RWPE1 (cell line): ENCODE measurements at regions not wholly inside any gene's neighbourhood (a gene's known extent, or its start where the extent isn't known, plus 50 kb on each side); places are given as distances from the start of the nearest gene placed in this dataset.
"Not testable (repeated sequence)": the region's sequence is repeated elsewhere in the genome, so short reads cannot be mapped to it uniquely, and the experiment has no call there.

Experiments used
- CTCF ChIA-PET: fragments of 350-600 bp; sonication (Branson Sonifier 250); formaldehyde crosslinking; extraction: SDS; loops from one replicate; lab custom pipeline; 2021; lab: Yijun Ruan, JAX
- POLR2A ChIA-PET: fragments of 400-600 bp; formaldehyde crosslinking; extraction: SDS; loops from one replicate; lab custom pipeline; 2020; ENCODE audit warnings: antibody characterized with exemption; ENCODE audit not compliant: low non-redundant PET; lab: Yijun Ruan, JAX
- DNase-seq: peaks from one replicate; pipeline ENCODE4 v3.0.0; 2012; ENCODE audit warnings: low spot score
- H3K27ac ChIP-seq: fragments of 450-650 bp; 2 replicates; pipeline ENCODE4 v1.5.1; 2017
- TF ChIP-seq, protein P1 (sequence below): fragments of 450-650 bp; conservative IDR thresholded peaks from 2 replicates; pipeline ENCODE4 v1.5.1; 2017; ENCODE audit warnings: low read depth, mild to moderate bottlenecking

DNA sequence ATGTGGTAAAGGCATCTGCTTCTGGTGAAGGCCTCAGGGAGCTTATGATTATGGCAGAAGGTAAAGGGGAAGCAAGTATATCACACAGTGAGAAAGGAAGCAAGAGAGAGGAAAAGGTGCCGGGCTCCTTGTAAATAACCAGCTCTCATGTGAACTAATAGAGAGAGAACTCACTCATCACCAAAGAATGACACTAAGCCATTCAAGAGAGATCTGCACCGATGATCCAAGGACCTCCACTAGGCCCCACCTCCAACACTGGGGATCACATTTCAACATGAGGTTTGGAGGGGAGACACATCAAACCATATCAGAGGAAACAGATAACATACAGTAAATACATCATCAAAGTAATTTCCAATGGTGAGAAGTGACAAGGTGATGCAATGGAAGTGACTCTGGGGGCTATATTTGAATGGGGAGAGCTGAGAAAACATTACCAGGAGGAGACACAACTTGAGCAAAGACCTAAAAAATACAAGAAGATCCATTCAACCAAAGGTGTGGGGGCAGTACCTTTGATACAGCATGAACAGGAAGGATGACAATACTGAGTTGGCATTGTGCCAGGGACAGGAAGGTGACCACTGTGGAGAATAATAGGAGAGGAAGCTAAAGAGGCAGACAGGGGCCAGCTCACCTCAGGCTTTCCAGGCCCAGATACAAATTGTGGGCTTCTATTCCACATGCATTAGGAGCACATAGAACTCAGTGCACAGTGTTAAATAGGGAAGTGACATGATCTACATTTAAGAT, 134.4 kb upstream of the GRIP1 start:
- DNase-seq = peak; percentile 14
- POLR2A ChIA-PET = no interaction called here
- TF ChIP-seq, protein P1, sequence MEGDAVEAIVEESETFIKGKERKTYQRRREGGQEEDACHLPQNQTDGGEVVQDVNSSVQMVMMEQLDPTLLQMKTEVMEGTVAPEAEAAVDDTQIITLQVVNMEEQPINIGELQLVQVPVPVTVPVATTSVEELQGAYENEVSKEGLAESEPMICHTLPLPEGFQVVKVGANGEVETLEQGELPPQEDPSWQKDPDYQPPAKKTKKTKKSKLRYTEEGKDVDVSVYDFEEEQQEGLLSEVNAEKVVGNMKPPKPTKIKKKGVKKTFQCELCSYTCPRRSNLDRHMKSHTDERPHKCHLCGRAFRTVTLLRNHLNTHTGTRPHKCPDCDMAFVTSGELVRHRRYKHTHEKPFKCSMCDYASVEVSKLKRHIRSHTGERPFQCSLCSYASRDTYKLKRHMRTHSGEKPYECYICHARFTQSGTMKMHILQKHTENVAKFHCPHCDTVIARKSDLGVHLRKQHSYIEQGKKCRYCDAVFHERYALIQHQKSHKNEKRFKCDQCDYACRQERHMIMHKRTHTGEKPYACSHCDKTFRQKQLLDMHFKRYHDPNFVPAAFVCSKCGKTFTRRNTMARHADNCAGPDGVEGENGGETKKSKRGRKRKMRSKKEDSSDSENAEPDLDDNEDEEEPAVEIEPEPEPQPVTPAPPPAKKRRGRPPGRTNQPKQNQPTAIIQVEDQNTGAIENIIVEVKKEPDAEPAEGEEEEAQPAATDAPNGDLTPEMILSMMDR = no peak
- CTCF ChIA-PET = no interaction called here
- no peak overlapping the region for H3K27ac ChIP-seq

DNA sequence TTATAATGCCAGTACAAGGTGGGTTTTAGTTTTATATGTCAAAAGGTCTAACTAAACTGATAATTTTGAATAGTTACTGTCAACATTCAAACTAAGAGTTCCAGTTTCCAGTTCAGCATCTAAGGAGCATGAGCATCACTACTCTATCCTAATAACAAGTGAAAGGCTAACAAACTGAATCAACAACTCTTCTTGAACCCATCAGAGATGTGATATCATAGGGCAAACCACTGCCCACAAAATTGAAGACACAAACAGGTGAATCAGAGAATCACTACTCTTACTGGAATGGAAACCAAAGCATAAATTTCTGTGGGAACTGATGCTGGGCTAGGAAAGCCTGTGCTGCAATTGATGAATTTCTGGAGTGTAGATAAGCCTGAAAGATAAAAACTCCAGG, 140.7 kb upstream of the GRIP1 start:
- ChIA-PET POLR2A (no interaction called here), CTCF (no interaction called here)
- TF ChIP-seq, protein P1 = no peak
- no peak for DNase-seq
- H3K27ac ChIP-seq = no peak overlapping the region

DNA sequence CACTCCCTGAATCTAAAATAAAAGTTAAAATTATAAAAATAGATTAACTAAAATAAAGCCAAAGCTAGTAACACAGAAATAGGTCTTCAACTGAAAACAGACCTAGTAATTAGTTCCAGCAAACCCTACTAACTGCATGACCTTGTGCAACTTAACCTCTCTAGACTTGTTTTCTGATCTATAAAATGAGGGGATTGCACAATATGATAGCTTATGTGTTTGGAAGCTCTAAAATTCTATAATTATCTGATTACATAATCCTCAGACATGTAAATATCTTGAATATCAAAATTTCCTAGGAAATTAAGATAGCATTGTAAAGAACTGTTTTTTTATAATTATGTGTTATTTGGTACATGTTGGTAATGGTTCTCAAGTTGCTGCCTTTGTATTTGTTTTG, 144.1 kb upstream of the GRIP1 start:
- TF ChIP-seq, protein P1 = no peak
- CTCF ChIA-PET = no interaction called here
- DNase-seq = no peak
- no peak overlapping the region for H3K27ac ChIP-seq
- POLR2A ChIA-PET = no interaction called here

DNA sequence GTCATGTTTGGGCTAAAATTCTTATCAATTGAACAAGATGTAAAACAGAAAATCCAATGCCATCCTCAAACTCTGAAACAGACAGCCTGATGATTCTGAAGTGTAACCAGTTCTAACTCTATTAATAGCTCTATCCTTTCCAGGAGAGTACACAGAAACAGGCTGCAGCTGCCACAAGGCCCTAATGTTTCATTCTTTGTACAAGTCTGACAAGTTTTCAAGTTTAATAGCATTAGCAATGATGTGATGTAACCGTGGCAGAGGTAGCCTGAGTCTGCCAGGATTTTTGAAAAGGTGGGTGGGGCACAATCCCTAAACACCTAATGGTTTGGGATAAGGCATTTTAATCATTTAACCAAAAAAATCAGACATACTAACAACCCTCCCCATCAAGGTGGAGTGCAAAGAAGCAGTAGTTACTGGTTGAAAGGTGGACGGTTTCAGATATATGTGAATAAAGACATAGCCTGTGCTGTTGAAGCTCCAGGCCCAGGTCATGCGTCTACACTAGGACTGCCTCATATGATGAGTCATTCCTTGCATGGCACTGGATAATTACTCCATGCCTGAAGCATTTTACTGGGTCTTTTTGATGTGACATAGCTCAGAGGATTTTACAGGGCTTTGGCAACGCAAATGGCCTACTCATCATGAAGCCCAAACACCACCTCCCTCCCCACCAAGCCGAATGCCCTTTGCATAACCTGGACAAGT, 145.1 kb upstream of the GRIP1 start:
- ChIA-PET POLR2A (no interaction called here), CTCF (interaction anchor here (0.6 kb wide), 2 partner anchors 54 to 206 kb away, joined by 3 to 4 read pairs; no protein-coding TSS in a partner anchor)
- peak; percentile 67 for DNase-seq
- TF ChIP-seq, protein P1 = no peak
- no peak overlapping the region for H3K27ac ChIP-seq

DNA sequence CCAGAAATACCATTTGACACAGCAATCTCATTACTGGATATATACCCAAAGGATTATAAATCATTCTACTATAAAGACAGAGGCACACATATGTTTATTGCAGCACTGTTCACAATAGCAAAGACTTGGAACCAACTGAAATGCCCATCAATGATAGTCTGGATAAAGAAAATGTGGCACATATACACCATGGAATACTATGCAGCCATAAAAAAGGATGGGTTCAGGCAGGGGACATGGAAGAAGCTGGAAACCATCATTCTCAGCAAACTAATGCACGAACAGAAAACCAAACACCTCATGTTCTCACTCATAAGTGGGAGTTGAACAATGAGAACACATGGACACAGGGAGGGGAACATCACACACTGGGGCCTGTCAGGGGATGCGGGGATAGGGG, 147.0 kb upstream of the GRIP1 start:
- POLR2A ChIA-PET, CTCF ChIA-PET, H3K27ac ChIP-seq, DNase-seq: not testable (repeated sequence)

DNA sequence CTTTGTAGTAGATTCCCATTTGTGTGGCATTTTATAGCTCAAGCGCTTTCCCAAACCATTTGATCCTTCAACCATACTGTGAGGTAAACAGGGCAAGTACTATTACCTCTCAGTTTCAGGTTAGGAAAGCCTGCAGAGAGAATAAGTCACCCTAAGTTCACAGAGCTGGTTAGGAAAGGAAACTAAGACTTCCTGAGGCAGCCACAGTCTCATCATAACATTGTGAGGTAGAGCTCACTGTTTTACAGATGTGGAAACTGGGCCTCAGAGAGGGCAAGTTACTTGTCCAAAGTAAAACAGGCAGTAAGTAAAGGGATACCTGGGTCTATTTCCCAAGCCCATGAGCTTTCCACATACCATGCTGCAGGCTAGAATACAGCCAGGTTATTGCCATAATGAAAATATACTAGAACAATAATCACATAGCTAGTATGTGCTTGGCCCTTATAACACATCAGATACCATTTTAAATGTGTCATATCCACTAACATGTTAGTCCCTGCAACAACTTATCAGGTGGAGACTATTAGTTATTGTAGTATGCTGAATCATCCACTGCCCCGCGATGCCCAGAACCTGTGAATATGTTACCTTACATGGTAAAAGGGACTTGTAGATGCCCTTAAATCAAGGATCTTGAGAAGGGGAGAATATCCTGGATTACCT, 150.9 kb upstream of the GRIP1 start:
- POLR2A ChIA-PET = interaction anchor here (0.7 kb wide), 1 partner anchor 210 kb away, joined by 6 read pairs; no protein-coding TSS in a partner anchor
- peak; percentile 2 for DNase-seq
- CTCF ChIA-PET = interaction anchor here (1.2 kb wide), 1 partner anchor 31 kb away, joined by 3 read pairs; no protein-coding TSS in a partner anchor
- H3K27ac ChIP-seq = no peak overlapping the region
- TF ChIP-seq, protein P1 = no peak
